HS-5 (cell line): ENCODE measurements at regions not wholly inside any gene's neighbourhood (a gene's known extent, or its start where the extent isn't known, plus 50 kb on each side); places are given as distances from the start of the nearest gene placed in this dataset.
A peak's percentile ranks its signal among the peaks of the same experiment; 100 is the strongest.
"Not testable (repeated sequence)": the region's sequence is repeated elsewhere in the genome, so short reads cannot be mapped to it uniquely, and the experiment has no call there.

Experiments
- DNase-seq: peaks from one replicate; pipeline ENCODE4 v3.0.0-alpha.2; 2012; ENCODE audit warnings: low read depth

DNA sequence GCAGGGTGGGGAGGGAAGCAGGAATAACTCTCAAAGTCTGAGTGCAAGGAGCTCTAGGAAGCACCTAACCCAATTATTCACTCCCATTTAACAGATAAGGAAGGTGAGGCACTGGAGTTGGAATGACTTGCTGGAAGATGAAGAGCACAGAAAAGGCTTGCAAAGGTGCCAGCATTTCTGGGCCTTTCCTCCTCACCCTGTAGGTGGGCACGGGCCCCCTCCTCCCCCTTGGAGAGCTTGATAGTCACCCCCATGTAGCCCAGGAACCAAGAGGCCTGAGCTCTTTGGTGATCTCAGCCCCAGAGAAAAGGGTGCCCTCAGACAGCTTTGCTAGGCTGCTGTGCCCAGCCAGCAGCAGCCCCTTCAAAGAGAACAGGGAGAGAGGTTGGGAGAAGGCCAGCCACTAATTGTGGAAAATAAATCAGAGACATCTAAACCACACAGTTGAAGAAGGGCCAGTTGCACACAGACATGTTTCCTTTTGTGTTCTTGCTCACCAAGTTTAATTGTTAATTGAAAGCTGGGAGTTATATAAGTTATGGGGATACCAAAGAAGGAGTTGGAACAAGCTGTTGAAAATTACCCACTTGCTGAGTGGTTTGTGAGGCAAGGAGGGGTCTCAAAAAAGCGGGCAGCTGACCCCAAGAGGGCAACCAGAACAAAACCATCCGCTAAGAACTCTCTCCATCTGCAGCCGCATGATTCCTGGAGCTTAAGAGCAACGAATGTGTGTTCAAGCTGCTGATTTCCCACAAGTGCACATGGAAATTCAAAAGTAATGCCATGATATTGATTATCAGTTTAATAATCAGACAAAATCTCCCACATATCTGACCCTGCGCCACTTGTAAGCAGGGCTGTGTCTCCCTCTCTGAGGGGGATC, 77.0 kb downstream of the MRPL14 start:
- DNase-seq, result no peak

- no peak for DNase-seq
These were observed 77.9 kb downstream of the MRPL14 start for GRCh38 chr6:44049163-44049988.

DNA sequence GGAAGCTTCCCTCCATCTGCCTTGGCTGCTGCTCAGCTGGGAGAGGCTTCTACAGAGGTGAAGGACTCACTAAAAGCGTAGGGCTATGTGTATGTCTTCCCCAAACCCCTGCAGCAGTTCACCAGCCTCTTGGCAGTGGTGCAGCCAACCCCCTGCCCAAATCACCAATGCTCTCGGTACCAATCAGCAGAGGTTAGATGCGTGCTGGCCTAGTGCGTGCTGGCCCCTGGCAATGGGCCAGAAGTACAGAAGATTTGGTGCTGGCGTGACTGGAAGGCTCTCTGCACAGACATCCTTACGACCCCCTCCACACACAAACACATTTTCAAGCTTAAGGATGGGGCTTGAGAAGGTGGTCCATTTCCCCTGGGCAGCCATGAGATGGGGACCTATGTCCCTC, 79.0 kb downstream of the MRPL14 start:
- no peak for DNase-seq

DNA sequence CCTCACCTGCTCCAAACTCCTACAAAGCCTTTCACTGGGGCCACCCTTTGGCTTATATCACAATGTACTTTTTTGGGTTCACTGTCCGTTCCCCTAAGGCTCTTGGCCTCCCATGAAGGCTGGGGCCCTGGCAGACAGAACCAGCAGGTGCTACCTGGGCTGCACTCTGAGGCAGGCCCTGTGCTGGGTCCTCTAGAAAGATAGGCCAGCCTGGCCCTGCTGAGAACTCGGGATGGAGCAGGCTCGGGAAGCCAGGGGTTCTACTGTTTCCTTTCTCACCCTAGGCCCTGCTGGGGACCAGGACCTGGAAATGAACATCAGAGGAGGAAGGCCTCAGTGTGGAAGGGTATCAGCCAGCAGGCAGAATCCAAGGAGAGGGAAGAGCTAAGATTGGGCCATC, 79.5 kb downstream of the MRPL14 start:
- DNase-seq, result no peak

GRCh38 chr6:44047179-44047546, 80.1 kb downstream of the MRPL14 start:
- DNase-seq, result no peak

- no peak for DNase-seq
These were observed 80.6 kb downstream of the MRPL14 start for GRCh38 chr6:44046516-44047178.

DNA sequence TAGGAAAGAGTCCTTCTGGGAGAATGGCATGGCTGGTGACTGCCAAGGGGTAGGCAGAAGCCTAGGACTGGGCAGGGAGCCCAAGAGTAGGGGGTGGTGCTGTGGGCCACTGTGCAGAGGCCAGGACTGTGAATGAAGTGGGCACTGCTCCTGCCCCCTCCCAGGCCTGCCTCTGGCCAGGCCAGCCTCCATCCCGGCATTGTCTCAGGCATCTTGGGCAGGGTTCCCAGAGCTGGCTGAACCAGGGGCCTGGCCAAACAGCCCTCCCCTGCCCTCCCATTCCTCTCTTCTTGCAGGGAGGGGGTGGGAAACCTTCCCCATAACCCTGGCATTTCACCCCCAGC, 81.6 kb downstream of the MRPL14 start:
- no peak for DNase-seq

- no peak for DNase-seq
These were observed 82.1 kb downstream of the MRPL14 start for GRCh38 chr6:44044940-44045671.

GRCh38 chr6:44044154-44044539, 83.1 kb downstream of the MRPL14 start:
- no peak for DNase-seq

- DNase-seq, result no peak
These were observed 83.6 kb downstream of the MRPL14 start for GRCh38 chr6:44043479-44044153.

DNA sequence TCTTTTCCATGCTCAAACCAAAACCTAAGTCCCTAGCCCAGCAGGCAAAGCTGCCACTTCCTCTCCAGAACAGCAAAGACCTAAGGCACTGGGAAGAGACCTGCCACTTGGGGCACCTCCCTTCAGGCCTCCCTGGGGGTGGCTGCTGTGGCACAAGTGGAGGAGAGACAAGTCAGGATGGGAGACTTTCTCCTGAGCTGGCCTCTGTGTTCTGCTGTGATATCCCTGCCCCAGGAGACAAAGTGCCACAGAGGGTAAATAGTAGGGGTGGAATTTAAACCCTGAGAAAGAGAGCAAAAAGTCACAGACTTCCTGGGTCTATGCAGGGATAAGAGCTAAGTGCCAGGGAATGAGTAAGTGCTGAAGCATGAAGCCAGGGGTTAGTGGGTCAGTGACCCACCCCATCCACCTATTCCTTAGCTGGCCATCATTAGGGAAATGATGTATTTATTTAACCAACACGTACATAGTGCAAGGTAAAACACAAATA, 84.2 kb downstream of the MRPL14 start:
- no peak for DNase-seq

DNA sequence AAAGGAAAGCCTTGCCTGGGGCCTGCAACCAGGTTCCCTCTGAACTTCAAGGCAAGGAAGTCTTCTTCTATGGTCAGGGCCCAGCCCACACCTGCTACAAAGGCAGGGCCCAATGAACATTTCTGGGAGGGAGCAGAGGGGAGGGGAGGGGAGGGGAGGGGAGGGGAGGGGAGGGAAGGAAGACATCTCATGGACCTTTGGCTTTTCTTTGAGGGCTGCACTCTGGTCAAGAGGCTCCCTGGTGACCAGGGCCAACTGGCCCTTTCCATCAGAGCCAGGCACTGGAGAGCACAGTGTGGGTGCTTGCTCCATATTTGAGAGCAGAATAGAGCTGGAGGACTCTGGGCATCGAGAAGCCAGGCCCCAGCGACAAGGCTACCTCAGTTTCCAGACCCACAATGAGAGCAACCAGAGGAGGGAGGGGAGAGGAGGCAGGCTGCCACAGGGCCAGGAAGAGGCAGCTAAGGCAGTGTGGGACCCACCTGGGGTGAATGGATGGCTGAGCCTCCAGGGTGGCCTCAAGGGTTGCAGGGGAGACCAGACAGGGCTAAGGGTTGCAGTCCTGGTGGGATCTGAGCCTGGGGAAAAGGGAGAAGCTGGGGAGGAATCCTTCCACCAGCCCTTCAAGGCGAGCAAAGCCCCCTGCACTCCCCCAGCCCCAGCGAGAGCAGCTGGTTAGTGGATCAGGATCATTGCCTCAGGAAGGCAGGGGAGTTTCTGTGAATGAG, 84.8 kb downstream of the MRPL14 start:
- no peak for DNase-seq

DNA sequence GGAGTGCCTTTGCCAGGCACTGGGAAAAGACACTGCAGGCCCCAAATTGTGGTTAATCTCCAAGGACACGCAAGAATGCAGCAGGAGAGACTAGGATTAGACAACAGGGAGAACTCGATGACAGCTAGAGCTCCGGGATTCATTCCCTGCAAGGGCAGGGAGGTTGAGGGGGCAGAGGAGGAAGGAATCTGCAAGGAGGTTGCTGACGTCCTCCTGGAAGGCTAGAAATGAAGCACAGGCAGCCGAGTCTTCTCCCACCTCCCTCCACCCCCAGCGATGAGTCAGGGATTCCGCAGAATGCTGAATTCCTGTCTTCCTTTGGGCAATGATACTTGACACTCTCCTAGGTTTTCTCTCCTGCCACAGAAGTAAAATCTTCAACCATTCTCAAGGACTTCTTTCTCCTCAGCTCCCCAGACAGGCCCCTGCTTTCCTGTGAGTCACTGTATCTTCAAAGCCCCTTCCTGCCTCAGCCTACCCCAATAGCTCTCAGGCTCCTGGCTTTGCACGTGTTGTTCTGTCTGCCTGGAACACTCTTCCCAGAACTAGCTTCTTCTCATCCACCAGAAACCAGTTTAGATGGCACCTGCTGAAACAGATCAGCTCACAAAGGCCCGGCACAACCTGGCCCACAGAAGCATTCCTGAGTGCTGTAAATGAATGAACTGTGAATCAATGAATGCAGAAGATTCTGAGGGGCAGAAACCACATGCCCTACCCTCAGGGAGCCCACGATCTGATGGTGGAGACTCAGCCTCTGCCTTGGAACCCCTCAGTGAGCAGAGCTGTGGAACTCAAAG, 85.6 kb downstream of the MRPL14 start:
- peak; percentile 93 for DNase-seq

DNA sequence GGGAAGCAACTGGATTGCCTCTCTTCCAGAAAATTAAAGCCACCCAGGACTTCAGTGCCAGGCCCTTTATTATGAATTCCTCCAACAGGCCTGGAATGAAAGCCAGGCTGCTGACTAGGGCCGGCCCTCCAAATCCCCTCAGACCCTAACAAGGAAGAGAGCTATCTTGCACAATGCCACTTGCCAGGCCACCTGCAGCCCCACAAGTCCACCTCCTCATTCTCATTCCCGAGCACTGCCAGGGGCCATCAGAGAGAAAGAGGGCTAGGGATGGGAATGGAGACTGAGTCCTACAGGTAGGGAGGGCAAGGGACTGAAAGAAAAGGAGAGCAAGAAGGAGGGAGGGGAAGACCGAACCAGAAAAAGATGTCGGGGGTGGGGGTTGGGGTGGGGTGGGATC, 86.5 kb downstream of the MRPL14 start:
- no peak for DNase-seq

DNA sequence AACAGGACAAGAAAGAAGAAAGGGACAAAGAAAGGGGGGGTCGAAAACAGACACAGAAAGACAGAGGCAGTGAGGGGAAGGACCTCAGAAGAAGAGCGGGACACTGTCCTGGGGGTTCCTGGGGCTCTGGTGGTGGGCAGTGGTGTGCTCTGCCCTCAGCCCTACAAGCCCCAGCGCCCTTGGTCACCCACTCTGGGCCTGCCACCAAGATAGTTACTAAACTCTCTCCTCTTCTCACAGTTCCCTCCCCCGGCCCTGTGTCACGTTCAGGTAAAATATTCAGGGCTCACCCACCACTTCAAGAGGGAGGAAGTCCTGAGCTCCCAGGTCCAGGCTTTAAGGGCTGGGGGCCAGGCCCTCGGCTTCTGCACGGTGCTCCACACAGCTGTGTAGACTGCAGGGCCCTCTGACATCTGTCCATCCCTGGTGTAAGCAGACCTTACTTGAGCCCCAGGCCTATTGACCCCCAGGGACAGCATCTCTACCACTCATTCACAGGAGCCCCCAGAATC, 87.4 kb downstream of the MRPL14 start:
- no peak for DNase-seq

DNA sequence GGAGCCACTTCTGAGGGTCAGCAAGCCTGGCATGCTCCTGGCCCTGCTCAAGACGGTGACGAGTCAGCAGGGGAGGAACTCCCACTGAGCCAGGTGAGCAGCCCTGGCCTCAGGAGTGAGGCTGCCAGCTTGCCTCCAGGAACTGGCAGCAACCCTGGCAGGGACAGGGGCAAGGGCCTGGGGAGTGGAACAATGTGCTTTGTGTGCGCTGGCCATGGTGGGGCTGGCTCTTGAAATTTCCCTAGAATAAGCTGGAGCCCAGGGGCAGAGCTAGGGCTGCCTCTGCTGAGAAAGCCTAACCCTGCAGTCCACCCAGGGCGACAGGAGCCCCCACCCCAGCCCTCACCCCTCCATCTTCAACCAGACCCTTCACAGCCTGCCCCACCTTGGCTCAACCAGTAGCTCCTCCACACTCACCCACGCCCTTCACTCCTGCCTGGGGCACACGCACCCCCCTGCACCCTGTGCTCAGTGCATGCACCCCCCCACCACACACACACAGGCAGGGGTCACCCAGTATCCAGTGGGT, 88.0 kb downstream of the MRPL14 start:
- DNase-seq, result no peak

DNA sequence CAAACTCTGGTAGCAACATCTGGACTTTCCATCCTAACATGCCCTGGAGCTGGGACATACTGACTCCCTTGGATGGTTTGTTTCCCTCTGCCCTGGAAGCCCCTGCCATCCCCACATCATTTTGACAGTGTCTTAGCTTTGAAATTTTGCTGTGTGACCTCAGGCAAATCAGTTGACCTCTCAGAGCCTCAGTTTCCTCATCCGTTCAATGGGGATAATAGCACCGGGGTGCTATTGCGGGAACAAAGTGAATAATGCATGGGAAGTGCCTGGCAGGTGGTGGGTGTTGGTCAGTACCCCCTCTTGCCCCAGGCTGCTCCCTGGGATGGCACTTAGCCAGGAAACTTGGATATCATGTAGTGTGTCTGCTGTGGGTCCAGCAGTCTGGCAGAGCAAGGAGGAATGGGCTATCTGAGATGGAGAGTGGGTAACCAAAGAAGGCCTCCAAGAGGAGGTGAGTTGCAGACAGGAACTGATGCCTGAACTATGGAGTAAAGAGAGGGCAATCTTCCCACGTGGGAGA, 88.6 kb downstream of the MRPL14 start:
- no peak for DNase-seq

DNA sequence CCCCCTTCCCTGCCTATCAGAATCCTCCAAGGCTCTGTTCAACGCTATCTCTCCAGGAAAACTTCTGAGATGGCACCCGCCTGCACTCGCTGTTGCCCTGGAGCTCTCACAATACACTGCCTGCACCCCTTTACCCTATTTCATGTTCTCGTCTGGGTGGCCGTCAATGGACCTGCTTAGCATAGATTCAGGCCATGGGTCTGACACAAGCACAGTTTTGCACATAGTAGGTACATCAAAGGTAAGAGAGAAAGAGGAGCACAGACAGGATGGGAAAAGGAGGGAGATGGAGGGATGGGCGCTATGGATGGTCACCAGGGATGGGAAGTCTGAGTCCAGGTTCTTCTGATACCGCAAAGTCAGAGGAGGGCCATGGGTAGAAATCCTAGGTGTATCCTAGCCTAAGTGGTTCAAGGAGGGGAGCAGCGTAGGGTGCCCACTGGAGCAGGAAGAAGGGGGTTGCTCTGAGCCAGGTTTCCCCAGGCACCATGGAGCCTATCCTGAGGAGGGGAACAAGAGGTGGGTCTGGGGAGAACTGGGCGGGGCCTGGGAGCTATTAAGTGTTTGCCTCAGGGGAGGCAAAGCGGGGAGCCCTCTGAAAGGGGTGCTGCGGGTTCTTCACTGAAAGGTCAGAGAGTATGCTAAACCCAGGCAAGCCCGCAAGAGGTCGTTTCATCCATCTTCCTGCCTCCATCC, 89.3 kb downstream of the MRPL14 start:
- no peak for DNase-seq

- not testable (repeated sequence) for DNase-seq
These were observed 90.0 kb downstream of the MRPL14 start for GRCh38 chr6:44037276-44037675.
